Stimulated activated CD8-positive, alpha-beta memory T cell treated with anti-CD3 and anti-CD28 coated beads, Interleukin-7, amount 100 ng/mL, for 4 hours (primary cell): ENCODE measurements at regions not wholly inside any gene's neighbourhood (a gene's known extent, or its start where the extent isn't known, plus 50 kb on each side); places are given as distances from the start of the nearest gene placed in this dataset.

Experiments used
- DNase-seq, 2 donors: peaks; one replicate each; pipeline ENCODE4 v3.0.0-alpha.2; 2020; ENCODE audit warnings: low read depth in 2 of 2

DNA sequence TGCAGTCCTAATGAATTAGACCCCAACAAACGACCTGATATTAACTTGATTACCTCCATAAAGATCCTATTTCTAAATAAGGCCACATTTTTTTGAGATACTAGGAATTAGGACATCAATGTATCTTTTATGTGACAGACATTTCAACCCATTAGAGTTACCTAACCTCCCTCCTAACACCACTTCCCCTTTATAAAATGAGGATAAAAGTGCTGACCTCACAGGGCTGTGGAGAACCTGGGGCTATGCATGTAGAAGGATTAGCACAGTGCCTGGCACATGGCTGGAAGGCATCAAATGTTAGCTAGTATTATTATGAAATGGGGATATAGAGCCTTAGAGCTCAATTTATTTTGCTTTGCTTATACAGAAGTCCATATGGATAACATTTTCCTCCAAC lies 53.5 kb upstream of the LRRN1 start:
- no peak for DNase-seq

DNA sequence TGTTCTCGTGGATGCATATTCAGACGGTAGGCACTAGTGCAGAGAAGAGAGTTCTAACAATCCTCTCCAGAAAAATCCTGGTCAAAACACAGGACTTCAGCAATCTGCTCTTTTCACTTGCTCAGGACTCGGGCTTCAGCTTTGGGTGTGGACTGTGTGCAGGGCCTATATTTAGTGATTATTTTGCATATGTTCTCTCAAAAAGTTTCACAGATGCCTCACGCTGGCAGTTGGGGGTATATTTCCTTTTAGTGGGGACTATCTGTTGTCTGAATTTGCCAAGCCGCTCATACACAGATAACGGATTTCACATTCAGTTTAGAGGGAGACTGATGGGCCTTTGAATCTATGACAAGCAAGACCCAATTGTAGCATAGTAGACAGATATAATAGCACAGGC lies 54.4 kb upstream of the LRRN1 start:
- no peak for DNase-seq

DNA sequence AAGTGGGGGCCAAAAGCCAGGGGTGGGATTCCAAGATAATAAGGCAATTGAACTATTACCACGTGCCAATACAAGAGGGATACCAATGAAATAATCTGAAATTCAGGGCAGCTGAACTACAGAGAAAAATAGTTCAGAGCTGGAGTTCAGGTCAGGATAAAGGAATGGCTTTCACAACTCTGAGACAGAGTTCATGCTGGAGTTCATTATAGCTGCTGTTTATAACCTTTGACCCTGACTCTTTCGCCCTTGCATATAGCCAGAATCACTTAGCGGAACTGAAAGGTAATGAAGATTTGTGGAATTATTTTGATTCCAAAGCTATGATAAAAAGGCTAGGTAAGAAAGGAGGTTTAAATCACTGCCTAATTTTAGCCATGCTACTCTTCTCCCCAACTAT lies 55.5 kb upstream of the LRRN1 start:
- DNase-seq, result no peak

DNA sequence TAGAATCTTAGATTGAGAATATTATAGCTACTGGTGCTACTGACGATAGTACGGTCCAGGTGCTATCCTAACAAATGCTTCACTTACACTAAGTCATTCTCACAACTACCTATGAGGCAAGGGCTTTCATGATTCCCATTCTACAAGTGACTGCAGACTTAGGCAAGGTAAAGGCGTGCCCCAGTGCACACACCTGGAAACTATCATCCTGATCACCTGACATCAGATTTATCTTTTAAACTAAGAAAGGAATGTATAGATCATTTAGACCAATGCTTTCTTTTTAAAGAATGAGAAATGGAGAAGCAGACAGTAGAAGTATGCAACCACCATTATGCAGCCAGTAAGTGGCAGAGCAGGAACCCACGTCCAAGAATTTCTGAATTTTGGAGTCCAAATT lies 59.2 kb upstream of the LRRN1 start:
- no peak for DNase-seq

DNA sequence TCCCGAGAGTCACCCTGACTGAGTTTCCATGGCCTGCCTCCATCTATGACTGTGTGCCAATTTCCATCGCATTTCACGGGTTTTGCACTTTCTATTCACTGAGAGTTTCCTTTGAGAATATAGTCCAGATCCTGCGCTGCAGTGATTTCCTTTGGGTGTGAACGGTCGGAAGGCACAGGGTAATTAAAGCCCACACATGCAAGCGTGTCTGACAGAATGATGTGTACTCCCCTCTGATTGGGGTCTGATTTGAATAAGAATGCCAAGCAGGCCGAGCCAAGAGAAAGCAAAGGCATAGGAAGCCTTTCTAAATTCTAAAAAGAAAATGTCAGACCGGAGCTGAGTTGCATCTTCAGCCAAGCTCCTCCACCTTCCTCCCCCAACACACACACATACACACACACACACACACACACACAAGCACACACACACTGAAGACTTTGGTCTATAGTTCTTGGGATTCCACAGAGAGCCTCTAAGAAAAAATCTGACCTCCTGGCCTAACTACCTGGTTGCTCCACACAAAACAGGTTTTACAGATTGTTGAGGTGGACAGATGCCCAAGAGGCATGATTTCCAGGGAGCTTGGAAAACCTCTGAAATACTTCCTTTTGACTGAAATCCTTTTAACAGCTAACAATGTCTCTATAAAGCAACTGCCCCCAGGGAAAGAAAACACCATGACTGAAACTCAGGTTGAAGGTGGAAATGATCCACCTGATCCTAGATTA lies 59.7 kb upstream of the LRRN1 start:
- DNase-seq, result no peak

DNA sequence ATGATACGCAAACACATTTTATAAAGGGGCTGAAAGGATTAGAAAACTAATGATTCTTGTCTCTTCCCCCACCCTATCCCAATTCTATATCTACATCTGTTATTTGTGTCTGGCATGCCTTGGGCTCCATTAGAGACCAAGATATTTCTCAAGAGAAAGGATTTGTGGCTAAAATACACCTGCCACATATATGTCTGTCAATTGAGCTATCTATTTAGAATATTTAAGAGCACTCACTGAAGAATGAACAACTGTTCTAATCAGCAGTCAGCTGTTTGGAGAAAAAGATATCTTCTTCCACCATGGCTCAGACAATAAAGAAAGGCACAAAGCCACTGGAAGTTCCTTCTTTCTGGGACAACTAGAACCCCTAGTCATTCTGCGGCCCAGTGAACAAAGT lies 61.7 kb upstream of the LRRN1 start:
- DNase-seq, result no peak

DNA sequence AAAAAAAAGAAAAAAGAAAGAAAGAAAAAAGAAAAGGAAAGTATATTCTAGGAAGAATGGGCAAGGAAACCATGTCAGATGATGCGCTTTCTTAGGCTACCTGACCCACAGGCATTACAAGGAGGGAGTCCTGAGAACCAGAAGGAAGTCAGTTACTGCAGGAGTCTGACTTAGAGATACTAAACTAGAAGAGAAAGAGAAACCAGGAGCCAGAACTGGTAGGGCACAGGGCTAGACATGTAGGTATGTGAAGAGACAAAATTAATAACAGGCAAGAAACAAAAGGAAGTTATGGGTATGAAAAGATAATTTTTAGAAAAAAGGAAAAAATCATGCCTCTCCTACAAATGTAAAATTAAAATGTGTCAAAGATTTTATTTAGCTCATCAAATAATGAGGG lies 63.3 kb upstream of the LRRN1 start:
- no peak for DNase-seq

DNA sequence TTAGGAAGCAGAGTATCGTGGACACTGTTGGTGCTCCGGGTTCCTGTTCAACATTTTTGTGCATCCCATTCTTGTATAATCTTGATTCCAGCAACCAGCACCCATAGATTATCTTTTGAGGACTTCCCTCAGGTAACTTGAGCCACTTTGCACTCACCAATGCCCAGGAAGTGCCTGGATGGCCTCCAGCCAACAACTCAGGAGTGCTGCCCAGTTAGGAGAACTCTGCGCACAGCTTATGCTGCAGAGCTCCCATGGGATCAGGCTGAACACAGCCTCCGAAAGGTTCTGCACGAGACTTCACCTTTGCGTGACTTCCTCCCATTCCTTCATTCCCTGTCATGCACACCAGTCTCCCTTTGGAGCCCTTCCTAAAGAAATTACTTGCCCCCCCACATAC lies 64.3 kb upstream of the LRRN1 start:
- DNase-seq, result no peak

DNA sequence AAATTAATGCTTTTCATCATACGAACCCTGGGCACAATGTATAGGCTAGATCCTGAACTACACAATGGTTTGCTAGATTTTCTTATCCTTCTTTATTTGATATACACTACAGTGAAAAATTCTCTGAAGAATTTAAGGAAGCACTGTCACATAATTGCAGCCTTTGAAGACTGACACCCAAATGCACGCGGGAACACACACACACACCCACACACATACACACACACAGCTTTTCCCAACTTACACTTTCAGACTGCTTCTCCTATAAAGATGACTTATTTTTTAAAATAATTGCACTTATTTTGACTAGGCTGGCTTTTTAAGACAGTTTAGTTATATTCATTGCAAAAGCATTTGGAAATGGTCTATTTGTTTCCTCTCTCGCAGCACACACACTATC lies 70.0 kb upstream of the LRRN1 start:
- no peak for DNase-seq

DNA sequence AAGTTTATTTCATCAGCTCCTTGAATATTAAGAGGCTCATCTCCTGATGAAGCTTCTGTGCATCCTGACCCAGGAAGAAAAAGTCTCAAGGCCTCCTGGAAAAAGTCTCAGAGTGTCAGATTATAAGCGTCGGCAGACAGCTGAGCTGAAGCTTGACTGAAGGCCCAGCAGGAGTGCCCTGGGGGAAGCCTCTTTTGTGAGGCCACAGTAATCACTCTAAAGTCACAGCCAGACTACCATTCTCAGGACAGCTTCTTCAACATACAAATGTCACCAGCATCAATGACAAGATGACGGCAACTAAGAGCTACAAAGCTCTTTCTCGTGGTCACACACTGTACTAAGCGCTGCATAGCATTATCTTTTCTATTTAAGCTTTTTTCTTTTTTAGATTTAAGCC lies 72.7 kb upstream of the LRRN1 start:
- DNase-seq, result no peak

DNA sequence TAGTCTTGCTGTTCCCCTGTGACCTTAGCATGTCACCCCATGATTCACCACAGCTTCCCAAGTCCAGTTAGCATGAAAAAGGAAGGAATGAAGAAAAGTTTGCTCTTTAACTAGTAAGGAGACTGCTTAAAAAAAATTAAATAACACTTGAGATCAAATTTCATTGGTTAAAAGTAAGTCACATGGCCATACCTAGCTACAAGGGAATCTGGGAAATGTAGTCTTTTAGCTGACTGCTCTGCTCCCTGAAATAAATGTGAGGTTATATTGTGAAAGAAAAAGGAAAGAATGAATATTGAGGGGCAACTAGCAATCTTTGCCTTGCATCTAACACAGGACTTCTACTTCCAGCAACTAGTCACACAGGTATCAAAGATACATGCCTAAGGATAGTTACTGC lies 84.7 kb upstream of the LRRN1 start:
- no peak for DNase-seq

DNA sequence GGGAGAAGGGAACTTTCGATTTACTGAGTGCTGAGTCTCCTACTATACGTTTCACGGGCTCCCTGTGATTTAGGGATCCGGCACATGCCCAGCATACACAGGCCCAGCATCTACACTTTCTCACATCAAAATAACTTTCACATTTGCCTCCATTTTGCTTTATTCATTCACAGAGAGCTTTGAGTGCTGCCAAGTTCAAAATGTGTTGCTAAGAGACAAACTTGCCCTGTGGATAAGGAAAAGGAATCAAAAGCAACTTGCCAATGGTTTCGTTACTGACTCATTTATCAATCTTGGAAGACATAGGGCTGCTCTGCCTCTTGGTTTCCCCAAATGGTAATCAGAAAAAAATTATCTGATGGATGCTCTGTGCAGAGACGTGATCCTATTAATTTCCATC lies 86.3 kb upstream of the LRRN1 start:
- no peak for DNase-seq

DNA sequence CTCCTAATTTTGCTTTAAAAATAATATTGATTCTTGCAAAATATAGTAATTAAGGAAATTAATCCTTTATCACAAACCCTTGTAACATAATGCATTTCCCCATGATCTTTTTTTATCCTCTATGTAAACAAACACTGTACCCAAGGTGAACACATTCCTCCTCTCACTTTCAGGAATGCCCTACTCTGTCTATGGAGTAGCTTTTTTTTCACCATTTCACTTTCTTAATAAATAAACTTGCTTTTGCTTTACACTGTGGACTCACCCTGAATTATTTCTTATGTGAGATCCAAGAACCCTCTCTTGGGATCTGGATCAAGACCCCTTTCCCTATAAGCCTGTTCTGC lies 90.5 kb upstream of the LRRN1 start:
- DNase-seq, result no peak

DNA sequence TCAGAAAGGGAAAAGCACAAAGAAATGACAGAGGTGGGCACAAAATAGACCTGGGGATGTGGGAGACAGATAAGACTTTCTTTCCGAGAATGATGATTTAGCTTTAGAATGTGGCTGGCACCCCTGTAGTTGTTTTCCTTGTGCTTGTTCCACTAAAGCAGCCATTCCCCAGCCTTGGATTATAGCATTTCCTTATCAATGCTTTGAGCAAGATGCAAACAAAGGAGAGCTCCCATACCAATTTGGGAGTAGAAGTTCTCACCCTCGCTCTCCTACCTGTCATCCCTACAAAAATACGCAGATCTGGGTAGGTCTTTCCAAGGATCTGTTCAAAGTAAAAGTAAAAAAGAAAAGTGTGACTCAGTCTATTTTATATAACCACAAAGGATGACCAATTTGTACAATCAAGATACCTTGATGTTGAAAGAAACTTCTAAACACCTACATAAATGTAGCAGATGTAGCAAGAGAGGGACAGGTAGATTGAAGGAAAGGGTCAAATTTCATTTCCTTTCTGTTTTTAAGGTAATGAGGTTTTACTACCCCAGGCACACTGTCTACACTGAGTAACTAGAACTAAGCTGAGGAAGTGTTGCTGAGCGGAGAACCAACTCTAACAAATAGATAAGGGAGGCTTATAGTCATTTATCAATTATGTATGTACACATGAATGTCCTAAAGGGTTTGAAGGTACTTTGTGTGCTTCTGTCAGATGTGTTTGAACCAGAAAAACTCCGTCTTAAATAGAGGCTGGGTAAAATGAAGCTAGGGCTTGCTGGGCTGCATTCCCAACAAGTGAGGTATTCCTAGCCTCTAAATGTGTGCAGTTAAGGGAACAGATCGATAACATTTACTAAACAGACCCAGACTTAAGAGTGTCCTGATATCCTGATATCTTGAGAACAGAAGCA lies 91.1 kb upstream of the LRRN1 start:
- DNase-seq, result no peak

DNA sequence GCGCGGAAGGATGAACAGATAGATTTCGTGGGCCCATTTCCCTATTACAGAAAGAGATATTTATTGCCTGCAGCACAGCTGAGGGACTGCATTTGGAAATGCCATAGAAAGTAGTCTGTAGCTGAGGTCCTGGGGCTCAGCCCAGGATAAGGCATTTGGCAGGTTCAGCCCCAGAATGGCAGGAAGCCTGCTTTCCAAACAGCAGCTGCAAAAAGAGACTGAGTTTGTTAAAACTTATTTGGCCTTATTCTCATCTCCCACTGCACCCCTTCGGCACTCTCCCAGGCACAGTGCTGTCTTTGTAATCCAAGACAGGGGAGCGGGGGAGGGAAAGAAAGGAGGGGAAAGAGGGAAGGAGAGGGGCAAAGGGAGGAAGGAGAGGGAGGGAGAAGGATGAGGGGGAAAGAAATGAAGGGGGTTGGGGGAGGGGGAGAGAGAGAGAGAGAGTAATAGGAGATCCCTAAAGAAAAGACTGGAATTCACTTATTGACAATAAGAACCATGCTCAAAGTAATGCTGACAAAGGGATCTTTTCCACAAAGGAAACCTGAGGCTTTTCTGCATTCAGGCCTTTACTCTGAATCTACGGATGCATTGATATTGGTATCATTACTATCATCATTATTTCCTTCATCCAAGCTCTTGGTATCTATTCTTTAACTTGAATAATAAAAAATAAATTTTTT lies 94.0 kb upstream of the LRRN1 start:
- no peak for DNase-seq

DNA sequence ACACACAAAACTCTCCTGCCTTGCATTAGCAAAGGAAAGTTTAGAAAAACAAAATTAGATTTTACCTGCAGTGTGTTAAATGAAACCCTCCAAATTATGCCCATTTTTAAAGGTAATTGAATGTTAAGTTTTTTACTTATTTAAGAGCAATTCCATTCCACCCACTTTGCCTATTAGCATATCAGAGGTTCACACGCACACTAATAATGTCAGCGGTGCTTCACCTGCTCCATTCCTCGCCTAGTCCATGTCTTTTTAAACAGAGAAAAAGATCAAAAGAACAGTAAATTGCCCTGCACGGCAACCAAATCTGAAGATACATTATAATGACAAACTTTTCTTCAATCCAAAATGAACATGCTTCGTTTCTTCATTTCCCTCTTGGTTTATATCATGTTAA lies 97.3 kb upstream of the LRRN1 start:
- DNase-seq, result no peak

DNA sequence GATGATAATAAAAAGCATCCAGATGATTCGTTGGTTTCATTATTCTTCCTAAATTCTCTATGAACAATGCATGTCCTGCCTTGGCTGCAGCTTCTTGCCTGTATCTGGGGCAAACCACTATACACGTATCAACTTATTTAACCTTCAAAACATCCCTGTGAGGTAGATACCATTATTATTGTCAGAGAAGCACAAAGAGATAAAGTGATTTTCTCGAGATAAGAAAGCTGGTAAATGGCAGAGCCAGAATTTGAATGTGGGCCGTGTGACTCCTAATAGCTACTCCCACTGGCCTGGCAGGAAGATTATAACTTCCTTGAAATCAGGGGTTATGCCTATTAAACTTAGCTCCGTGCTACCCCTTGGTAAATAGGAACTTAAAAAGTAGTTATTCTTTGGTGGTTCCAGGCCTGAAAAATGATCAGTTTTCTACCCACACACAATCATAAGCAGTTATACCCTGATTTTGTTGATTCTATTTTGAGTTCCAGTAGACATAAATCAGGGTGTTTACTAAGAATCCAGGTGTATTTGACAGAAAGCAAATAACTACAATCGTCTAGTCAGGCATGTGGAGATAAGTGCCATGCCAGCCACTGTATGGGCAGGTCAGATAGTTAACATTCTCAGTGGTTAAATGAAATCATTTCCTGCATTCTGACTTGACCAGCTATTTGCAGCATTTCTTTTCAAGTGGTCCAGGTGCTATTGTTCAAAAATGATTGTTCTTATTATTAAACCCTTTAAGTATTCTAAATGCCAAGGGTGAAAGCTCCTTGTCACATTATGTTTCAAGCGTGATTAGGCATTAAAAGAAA lies 99.2 kb upstream of the LRRN1 start:
- no peak for DNase-seq

DNA sequence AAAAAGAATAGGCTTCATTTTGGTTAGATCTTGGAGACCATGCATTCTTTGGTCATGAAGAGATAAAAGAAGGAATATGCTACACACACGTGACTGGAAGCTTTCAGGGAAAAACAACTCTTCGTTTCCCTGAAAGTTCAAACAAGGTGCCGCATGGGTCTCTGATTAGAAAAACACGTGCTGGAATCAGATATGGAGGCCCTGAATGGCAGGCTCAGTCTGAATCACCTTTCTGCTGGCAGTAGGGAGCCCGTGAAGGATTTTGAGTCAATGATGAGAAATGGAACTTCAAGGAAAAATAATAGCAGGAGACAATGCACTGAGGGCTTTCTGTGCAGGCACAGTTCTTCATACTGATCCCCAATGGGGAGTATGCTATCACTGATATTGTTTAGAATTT lies 99.8 kb upstream of the LRRN1 start:
- DNase-seq, result no peak

DNA sequence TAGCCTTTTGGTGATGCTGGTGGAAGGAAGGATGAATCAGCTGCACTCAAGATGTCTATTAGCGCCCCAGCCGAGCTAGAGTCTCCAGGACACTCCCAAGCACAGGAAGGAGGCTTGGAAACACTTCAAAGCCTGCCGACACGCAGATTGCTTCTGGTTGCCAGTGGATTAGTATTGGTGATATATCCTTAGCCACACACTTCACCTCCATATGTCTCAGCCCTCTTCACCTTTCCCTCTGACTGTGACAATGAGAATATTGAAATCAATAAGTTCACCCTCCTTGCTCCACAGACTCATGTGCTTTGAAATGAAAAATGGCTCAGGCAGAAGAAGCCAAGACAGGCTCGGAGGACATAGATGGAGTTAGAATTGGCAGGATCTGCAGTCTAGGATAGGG lies 102.9 kb upstream of the LRRN1 start:
- DNase-seq, result no peak

DNA sequence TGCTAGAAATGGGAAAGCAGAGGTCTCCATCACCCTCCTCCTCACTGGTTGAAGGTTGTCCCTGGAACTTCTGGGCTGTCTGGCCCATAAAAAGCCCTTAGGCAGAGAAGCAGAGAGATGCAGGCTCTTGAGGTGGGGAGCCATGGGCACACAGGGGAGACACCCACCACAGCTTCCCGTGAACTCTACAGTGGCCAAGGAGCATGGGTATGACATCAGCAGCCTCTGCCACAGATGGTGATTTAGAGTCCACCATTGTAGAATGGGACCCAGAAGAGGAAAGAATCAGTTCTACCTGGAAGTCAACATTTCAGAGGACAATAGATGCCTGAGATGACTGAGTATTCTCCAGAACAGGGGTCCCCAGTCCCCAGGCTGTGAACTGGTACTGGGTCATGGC lies 105.6 kb upstream of the LRRN1 start:
- DNase-seq, result no peak

DNA sequence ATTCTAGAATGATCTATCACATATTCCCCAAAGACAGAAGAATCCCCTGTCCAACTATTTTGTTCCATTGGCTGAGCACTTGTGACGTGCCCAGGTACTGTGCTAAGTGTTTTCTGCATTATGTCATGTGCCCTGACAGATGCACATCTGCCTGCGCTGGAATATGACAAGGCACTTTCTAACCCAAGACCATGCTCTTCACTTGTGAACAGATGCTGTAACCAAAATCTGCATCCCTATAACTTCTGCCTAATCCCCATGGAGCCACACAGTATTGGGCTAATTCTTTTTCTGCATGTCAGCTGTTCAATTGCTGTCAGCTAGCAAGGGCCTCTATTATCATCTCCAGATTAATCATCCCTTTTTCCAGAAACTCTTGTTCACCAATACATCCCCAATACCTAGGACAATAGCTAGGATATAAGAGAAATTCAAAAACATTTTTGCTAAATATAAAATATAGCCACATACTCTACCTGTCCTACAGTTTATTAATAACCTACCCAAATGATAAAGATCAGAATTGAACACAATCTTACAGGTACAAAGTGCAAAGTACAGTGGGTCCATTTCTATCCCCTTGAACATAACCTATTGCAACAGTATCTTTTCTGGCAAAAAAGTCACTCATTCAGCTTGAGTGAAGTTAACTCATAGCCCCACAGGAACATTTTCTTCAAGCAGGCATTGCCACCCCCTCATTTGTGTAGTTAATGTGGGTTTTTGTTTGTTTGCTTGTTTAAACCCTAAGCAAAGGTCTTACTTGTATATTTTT lies 109.4 kb upstream of the LRRN1 start:
- no peak for DNase-seq
